ENCODE measurements at regions not wholly inside any gene's neighbourhood (a gene's known extent, or its start where the extent isn't known, plus 50 kb on each side); places are given as distances from the start of the nearest gene placed in this dataset.

DNA sequence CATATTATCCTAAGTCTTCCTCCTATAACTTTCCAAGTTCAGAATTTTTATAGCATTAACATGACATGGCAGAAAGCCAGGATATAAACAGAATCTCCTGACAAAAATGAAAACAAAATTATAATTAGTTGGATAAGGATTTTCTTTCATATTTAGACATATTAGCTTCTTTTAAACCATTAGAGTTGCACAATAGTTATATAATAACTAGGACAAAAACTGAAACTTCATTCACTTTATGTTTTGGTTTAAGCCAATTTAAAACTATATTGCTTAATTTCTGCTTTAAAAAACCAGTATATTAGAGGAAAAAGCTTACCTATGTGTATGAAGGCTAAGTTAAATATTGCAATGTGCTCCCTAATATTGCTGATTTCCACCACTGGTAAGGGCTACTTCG lies 254.8 kb downstream of the GPD2 start:
- H3K4me3 ChIP-seq (ENCODE audit: low read depth, low read length) = no peak overlapping the region

DNA sequence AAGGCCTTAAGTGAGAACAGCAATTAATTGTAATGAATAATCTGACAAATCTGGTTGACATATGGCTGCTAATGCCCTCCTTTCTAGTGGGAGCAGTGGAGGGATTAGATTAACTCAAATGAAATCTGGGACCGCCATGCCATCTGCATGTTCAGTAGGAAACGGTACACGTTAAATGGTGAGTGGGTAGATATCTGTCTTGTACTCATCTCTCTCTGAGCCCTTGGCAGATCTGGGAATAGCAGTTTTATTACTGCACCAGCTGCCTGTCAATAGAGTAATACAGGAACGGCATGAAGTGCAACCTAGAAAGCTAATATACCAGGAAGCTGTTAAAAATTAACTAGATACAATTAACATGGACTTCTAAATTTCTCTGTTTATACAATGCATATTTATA lies 258.8 kb downstream of the GPD2 start:
- no peak overlapping the region for H3K4me3 ChIP-seq (ENCODE audit: low read depth, low read length)
- DNase-seq (ENCODE audit: low read depth) = no peak

More for the DNA sequence above, 254.8 kb downstream of the GPD2 start:
- DNase-seq (ENCODE audit: low read depth) = no peak

DNA sequence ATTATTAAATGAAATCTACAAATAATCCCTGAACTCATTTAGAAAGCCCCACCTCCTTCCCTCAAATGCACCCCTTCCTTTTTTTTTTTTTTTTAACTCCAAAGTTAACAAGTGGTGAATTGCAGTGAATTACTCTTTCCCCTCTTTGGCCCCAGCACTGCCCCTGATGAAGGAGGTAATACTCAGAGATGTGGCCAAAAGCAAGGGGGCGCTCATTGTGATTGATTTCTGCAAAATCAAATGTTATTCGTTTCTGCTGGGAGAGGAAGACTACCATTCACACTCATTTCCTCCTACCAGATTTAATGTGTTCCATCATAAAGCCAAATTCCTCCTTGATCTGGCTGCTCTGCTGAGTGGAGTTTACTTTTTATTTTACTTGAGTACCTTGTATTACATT lies 259.4 kb downstream of the GPD2 start:
- H3K4me3 ChIP-seq (ENCODE audit: low read depth, low read length) = no peak overlapping the region
- DNase-seq (ENCODE audit: low read depth) = no peak

DNA sequence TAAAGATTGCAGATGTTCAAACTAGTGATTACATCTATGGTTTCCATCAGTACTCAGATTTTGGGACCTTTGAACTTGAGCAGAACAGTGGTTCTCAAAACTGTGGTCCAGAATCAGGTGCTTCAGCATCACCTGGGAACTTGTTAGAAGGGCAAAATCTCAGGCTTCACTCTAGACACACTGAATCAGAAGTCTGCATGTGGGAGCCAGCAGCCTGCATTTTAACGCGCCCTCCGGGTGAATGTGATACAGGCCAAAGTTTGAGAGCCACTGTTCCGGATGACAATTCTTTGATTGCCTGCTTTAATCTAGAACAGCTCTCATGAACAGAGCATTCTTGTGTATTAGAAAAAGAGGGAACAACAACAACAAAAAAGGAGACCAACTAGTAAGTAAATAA lies 261.7 kb downstream of the GPD2 start:
- no peak overlapping the region for H3K4me3 ChIP-seq (ENCODE audit: low read depth, low read length)
- DNase-seq (ENCODE audit: low read depth) = no peak

DNA sequence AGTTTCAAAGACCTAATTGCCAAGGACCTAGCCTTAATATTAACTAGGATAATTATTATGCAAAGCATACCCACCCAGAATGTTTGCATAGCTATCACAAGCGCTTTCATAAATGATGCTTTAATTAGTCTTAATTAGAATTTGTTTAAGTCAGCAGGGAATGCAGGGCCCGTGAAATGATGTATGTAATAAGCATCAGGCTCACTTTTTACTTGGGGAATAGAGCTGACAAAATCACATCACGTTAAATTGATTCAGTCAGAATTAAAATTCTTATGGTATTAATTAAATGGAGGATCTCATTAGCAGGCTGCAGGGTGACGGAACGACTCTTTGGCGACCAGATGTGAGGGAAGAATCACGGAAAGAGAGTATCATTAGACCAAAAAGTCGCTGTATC lies 264.5 kb downstream of the GPD2 start:
- no peak overlapping the region for H3K4me3 ChIP-seq (ENCODE audit: low read depth, low read length)
- no peak for DNase-seq (ENCODE audit: low read depth)

DNA sequence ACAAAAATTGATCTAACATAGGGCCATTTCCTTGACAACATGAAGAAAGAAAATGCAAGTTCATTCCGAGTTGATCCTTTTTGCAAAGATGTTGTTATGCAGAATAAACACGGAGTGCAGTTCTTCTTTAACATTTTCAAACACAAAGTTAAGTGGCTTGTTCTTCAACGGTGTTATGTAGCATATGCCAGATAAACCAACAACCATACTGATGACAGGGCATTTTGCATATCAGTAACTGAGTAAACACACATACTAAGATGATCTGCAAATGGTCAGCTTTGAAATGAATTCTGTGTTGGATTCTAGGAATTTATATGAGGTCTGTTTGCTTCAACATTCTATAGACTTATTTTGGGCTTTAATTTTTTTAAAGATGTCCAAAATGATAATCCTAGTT lies 266.4 kb downstream of the GPD2 start:
- no peak for DNase-seq (ENCODE audit: low read depth)
- H3K4me3 ChIP-seq (ENCODE audit: low read depth, low read length) = no peak overlapping the region

DNA sequence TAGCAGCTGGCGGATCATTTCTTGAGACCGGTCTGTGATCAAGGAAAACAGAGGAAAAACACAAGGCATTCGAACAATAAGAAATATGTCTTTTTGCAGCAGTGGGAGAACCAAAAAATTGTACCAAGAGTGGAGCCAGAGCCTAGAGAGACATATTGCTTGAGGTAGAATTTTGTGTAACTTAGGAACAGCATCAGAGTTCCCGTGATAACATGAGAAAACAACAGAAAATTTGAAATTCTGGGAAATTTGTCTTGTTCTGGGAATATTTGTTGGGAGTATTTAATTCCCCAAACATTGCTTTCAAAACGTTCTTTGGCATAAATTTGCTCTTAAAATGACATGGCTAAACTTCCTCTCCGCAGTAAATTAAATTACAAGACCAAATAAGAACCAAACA lies 267.5 kb downstream of the GPD2 start:
- H3K4me3 ChIP-seq (ENCODE audit: low read depth, low read length) = no peak overlapping the region
- DNase-seq (ENCODE audit: low read depth) = no peak

DNA sequence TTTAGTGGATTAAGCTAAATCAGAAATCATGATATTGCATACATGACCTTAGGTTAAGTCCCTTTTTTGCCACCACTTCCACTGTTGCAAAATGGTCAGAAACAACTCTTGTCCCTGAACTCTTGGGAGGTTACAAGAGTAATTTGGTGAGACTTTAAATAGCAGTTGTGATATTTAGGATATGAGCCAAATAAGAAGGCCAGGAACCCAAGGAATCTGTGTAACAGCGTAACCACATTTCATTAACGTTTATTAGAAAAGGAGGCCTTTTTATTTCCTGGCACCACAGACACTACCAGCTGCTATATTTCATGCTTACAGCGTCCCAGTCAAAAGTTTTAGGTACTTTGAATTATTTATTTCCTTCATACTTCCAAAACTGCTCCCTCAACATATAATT lies 268.0 kb downstream of the GPD2 start:
- no peak for DNase-seq (ENCODE audit: low read depth)

DNA sequence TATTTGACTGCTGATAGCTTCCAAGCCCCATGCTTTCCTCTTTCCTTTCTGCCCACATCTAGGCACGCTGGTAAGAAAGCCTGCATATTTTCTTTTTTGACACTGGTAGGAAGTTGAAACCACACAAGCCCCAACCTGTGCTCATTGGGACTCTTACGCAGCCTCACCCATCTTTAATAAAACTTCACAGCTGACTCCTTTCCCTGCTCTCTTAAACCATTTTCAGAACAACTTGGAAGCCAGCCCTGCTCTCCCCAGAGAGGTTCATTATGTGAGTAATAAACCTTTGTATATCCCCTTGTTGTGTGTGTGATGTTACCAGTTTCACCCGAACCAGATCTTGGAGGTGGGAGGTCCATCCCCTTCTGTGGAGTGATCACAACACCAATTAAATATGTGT lies 268.4 kb downstream of the GPD2 start:
- H3K4me3 ChIP-seq (ENCODE audit: low read depth, low read length) = no peak overlapping the region
- DNase-seq (ENCODE audit: low read depth) = no peak

More for the DNA sequence above, 268.0 kb downstream of the GPD2 start:
- H3K4me3 ChIP-seq (ENCODE audit: low read depth, low read length) = no peak overlapping the region

DNA sequence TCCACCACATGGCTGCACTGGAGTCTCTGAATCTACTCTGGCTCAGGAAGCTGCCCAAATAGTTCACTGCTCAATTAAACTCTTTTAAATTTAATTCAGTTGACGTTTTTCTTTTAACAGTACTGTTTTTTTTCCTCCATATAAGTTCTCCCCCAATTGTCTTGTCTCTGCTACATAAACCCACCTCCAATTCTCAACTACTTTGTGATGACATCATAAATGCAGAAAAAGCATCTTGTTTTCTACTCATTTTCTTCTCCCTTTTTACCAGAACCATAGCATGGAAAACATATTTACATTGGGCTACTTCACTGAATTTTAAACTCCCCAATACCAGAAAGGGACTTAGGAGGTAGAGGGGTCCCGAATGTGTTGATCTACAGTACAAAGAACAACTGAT lies 270.4 kb downstream of the GPD2 start:
- DNase-seq (ENCODE audit: low read depth) = no peak
- no peak overlapping the region for H3K4me3 ChIP-seq (ENCODE audit: low read depth, low read length)

DNA sequence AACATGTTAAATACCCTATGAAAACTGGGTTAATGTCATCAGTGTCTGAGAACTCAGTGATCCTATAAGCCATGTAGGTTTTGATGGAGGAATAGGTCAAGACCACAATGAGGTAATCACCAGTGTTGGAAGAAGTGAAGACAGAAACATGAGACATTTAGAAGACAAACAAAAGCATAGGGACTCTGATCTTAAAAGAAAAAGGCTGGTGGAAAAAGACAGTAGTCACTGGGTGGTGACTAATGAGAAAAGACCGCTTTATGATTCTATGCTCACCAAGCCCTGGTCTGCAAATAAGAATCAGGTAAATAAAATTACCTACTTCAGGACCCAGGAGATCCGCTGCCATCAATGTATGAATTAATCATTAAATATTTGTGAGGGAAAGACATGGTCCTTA lies 271.9 kb downstream of the GPD2 start:
- no peak for DNase-seq (ENCODE audit: low read depth)
- no peak overlapping the region for H3K4me3 ChIP-seq (ENCODE audit: low read depth, low read length)

DNA sequence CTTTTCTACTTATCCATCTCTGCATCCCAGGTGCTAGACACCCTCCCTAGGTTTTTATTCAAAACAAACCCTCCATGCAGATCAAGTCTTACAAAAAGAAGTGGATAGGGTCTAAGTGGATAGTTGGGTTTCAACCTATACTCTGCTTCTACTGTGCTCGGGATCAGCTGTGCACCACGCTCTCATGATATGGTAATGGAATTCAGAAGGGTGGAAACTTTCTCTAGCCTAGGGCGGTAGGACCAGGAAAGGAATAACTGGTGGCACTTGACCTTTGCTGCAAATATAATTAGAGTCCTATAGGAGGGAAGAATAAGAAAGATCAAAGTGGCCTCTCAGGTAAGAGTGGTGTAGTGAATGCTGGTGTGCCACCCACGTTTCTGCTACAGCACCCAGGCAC lies 272.9 kb downstream of the GPD2 start:
- no peak overlapping the region for H3K4me3 ChIP-seq (ENCODE audit: low read depth, low read length)
- no peak for DNase-seq (ENCODE audit: low read depth)

DNA sequence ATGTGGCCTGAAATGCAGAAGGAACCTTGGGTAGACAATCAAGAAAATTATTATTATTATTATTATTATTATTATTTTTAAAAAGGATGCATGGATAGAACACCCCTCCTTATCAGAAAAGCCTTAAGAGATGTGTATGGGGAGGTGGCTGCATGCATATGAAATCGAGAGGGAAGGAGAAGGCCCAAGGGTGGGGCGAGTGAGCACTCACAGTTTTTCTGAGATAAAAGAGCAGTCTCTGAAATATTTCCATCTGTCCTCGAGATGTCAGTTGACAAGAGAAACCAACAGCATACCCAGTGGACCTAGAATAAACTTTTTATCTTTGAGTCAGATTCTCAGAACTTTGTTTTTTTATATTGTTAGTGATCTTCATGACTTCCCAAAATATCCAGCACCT lies 282.9 kb downstream of the GPD2 start:
- no peak for DNase-seq (ENCODE audit: low read depth)

DNA sequence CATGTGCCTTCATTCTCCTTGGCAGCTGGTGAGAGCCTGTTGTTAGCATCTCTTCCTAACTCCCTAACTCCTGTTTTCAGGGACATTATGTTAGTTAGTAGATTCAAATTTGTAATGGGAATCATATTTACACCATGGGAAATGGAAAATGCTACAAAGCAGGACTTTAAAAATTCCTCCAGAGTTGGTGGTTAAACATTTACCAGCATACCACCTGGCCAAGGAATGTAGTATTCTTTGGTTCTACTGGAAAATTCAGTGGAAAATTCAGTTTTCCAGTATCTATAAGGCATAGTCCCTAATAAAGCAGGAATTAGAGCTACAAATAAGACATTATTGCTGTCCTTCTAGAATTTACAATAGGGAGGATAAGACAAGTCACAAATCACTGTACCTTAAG lies 291.7 kb downstream of the GPD2 start:
- H3K4me3 ChIP-seq (ENCODE audit: low read depth, low read length) = no peak overlapping the region
- DNase-seq (ENCODE audit: low read depth) = no peak

More for the DNA sequence above, 282.9 kb downstream of the GPD2 start:
- no peak overlapping the region for H3K4me3 ChIP-seq (ENCODE audit: low read depth, low read length)

DNA sequence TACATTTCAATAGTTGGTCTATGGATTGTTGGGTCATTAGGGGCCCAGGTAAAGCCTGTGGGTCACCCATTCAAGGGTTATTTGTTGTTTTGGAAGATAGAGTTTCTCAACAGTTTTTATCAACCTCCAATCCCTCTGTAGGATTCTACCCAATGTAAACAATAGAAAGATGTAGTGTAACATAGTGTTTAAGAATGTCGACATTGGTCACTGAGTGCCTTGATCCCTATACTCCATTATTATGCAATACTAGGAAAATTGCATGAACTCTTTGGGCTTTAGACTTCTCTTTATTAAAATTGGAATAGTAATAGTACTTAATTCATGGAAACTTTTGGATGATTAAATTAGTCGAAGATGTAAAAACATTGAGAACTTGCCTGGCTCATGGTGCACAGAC lies 292.1 kb downstream of the GPD2 start:
- no peak for DNase-seq (ENCODE audit: low read depth)
- H3K4me3 ChIP-seq (ENCODE audit: low read depth, low read length) = no peak overlapping the region

DNA sequence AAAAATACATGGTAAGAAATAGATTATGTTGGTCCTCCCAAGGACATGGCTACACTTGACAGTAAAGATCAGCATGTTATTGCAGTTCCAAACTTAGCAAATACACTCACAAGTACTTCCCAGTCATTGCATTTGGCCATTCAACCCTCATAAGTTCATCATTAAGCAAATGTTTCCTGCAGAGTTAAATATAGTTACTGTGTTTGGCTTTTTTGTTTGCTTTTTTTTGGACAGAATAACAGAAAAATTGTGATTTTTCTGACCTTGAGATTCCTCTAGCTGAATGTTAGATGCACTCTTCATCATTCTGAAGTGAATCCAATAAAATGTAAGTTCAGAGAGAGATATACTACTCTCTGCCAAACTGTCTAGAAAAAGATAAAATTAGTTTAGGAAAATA lies 295.3 kb downstream of the GPD2 start:
- H3K4me3 ChIP-seq (ENCODE audit: low read depth, low read length) = no peak overlapping the region
- no peak for DNase-seq (ENCODE audit: low read depth)

DNA sequence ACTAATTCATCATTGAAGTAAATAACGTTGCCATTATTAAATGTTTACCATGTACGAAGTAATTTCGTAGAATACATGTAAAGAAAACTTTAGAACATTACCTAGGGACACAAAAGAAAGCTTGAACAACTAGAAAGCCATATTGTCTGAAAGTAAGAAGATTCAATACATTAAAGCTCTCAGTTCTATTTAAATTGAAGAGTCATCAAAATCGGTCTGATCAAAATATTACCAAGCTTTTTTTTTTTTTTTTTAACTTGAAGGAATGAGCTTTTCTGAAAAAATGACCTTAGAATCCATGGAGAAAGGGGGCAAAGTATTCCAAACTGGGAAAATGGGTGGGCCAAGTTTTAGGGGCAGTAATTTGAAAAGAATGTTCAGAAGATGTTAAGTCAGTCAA lies 300.8 kb downstream of the GPD2 start:
- DNase-seq (ENCODE audit: low read depth) = no peak
- H3K4me3 ChIP-seq (ENCODE audit: low read depth, low read length) = no peak overlapping the region

DNA sequence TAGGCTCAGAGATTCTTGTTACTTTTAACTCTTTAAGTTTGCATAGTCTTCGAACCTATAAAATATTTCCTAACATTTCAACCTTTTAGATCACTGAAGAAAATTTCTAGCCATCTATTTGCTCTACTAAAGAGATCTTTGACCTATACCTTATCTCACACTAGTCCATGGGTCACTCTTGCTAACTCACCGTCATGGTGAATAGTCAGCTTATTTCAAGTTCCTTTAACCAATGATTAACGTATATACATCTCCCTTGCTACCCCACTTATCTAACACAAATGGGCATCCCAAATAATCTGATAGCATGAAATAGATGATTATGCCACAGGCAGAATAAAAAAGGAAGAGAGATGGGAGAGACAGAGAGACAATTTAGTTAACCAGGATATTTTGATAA lies 303.1 kb downstream of the GPD2 start:
- H3K4me3 ChIP-seq (ENCODE audit: low read depth, low read length) = no peak overlapping the region
- DNase-seq (ENCODE audit: low read depth) = no peak

DNA sequence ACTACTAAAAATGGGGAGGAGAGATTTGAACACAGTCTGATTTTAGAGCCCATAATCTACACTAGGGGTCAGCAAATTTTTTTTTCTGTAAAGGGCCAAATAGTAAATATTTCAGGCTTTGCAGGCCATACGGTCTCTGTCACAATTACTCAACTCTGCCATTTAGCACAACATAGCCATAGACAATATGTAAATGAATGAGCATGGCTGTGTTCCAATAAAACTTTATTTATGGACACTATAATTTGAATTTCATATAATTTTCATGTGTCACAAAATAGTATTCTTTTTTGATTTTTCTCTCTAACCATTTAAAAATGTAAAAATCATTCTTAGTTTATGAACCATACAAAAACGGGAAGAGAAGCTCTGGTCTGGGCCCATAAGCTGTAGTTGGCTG lies 309.4 kb downstream of the GPD2 start:
- no peak overlapping the region for H3K4me3 ChIP-seq (ENCODE audit: low read depth, low read length)
- DNase-seq (ENCODE audit: low read depth) = no peak

DNA sequence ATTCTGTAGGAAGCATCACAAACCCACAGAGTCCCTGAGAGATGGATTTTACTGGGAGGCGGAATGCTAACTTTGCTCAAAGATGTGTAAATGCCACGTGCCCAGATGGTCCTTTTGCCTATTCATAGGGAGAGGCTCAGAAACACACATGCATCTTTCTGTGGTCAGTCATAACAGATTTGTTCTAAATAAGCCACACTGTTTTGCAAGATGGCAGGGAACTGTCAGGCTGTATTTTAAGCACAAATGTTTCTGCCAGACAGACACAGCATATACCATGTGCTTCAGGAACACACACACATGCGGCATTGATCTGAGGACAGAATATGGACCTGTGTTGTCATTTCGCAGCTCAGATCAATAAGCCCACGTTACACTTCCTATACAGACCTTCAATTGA lies 312.0 kb downstream of the GPD2 start:
- DNase-seq (ENCODE audit: low read depth) = no peak
- H3K4me3 ChIP-seq (ENCODE audit: low read depth, low read length) = no peak overlapping the region

DNA sequence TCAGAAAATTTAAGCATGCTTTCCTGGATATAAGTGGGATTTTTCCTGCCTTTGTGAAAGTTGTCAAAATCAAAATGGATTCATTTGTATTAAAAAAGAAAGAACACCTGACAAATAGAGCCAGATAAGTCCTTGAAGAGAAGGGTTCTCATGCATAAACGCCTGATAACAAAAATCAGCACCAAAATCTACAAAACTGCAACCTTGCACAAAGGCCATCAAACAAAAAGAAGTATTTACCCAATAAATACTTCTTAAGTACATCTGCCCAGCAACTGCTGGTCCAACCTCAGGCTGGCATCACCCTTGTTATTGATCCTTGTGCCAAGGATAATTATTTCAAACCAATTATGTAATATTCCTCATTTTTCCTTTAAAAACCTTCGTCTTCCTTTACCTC lies 315.9 kb downstream of the GPD2 start:
- no peak for DNase-seq (ENCODE audit: low read depth)
- H3K4me3 ChIP-seq (ENCODE audit: low read depth, low read length) = no peak overlapping the region

DNA sequence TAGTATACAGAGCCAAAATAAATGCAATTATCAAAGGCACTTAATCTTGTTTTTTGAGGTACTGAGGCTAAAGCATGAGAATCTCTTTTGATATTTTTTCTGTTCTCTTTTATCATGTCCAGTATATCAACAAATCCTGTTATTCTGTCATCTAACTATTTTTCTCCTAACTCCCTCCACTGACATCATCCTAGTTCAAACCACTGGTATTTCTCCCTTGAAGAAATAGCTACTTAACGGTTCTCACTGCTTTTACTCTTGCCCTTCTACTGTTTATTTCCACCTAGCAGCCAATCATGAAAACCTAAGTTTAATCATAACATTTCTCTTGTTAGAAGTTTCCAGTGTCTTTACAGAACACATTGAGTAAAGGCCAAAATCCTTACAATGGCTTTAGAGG lies 317.6 kb downstream of the GPD2 start:
- no peak overlapping the region for H3K4me3 ChIP-seq (ENCODE audit: low read depth, low read length)
- no peak for DNase-seq (ENCODE audit: low read depth)

DNA sequence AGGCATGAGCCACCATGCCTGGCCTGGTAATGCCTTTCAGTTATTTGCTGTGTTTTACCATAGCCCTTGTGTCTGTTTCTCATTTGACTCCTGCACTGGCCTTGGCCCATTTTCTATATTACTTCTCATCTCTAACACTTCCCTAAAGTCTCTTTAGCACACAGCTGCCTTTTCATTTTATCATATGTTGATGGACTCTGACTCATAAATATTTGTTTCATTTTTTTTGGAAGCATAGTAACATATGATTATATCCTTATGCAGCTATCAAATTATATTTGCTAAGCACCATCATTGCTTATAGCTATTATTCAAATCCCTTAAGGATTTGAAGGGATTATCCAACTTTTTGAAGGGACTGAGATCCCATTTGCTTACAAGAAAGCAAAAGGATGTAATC lies 320.3 kb downstream of the GPD2 start:
- no peak for DNase-seq (ENCODE audit: low read depth)
- no peak overlapping the region for H3K4me3 ChIP-seq (ENCODE audit: low read depth, low read length)

Data from skeletal muscle cell (primary cell).